ENCODE measurements at regions not wholly inside any gene's neighbourhood (a gene's known extent, or its start where the extent isn't known, plus 50 kb on each side); places are given as distances from the start of the nearest gene placed in this dataset.

DNA sequence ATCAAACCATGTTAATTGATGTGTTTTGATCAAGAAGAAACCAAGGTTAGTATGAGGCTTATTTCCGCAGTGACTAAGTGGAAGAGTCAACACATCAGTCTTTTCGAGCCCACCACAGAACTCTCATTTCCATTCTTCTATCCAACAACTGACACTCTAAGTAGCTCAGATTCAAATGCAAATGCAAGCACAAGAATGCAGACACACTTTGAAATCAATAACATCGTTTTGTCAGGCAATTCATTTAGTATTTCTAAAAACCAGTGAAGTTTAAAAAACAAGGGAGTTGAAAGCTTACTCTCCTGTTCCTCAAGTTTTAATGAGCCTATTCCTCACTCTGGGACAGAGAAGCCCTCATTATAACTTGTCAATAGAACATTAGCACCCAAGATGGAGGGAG, 433.1 kb downstream of the ZIC3 start:
- TF ChIP-seq CTCF (IDR thresholded peaks at IDR 0.05; ENCODE audit: low read depth, low read length) (no peak), MYC (IDR thresholded peaks at IDR 0.05; ENCODE audit: low read depth, low read length) (no peak), POLR2A (IDR thresholded peaks at IDR 0.05; ENCODE audit: extremely low read depth, insufficient read length) (no peak)

All from NB4 (cell line).